Loucy (cell line): ENCODE measurements at regions not wholly inside any gene's neighbourhood (a gene's known extent, or its start where the extent isn't known, plus 50 kb on each side); places are given as distances from the start of the nearest gene placed in this dataset.
A peak's percentile ranks its signal among the peaks of the same experiment; 100 is the strongest.

Experiments
- H2AFZ ChIP-seq: fragments of 200-600 bp; sonication (generic); 2 replicates; pipeline ENCODE4 v1.6.0; 2016; ENCODE audit warnings: antibody characterized with exemption, mild to moderate bottlenecking, low read length, moderate library complexity
- H3F3A ChIP-seq: fragments of 200-600 bp; 2 replicates; pipeline ENCODE4 v1.6.0; 2016; ENCODE audit warnings: antibody characterized with exemption, low read depth, mild to moderate bottlenecking
- H3K27me3 ChIP-seq: fragments of 200-600 bp; sonication (generic); 2 replicates; pipeline ENCODE4 v1.6.1; 2014; ENCODE audit warnings: low read length, mild to moderate bottlenecking; ENCODE audit not compliant: insufficient read depth, poor library complexity, severe bottlenecking
- H3K36me3 ChIP-seq: fragments of 200-600 bp; sonication (generic); 2 replicates; pipeline ENCODE4 v1.6.1; 2016; ENCODE audit warnings: low read length; ENCODE audit not compliant: insufficient read depth
- H3K4me1 ChIP-seq: fragments of 200-600 bp; sonication (generic); 2 replicates; pipeline ENCODE4 v1.5.1; 2014; ENCODE audit warnings: low read length, mild to moderate bottlenecking; ENCODE audit not compliant: insufficient read depth, poor library complexity, severe bottlenecking
- H3K4me2 ChIP-seq: fragments of 200-600 bp; sonication (generic); 2 replicates; pipeline ENCODE4 v1.6.0; 2014; ENCODE audit warnings: antibody characterized with exemption, low read length, low read depth, mild to moderate bottlenecking; ENCODE audit not compliant: poor library complexity, severe bottlenecking
- H3K4me3 ChIP-seq: fragments of 200-600 bp; sonication (generic); 2 replicates; pipeline ENCODE4 v1.5.1; 2014; ENCODE audit warnings: low read length, mild to moderate bottlenecking, mixed read lengths; ENCODE audit not compliant: poor library complexity, severe bottlenecking
- H3K79me2 ChIP-seq: fragments of 200-600 bp; sonication (generic); 2 replicates; pipeline ENCODE4 v1.6.1; 2014; ENCODE audit warnings: low read length; ENCODE audit not compliant: insufficient read depth
- H3K9ac ChIP-seq: fragments of 200-600 bp; sonication (generic); 2 replicates; pipeline ENCODE4 v1.6.0; 2014; ENCODE audit warnings: mild to moderate bottlenecking, low read depth, low read length, moderate library complexity; ENCODE audit not compliant: poor library complexity, severe bottlenecking
- H3K9me2 ChIP-seq: fragments of 200-600 bp; sonication (generic); replicated peaks from 2 replicates; pipeline ENCODE4 v1.6.1; 2016; ENCODE audit warnings: low read depth, low read length, mixed read lengths
- H3K9me3 ChIP-seq: fragments of 200-600 bp; sonication (generic); 2 replicates; pipeline ENCODE4 v1.6.1; 2014; ENCODE audit warnings: mild to moderate bottlenecking, antibody characterized with exemption, low read length, low read depth; ENCODE audit not compliant: insufficient read depth
- H4K20me1 ChIP-seq: fragments of 200-600 bp; sonication (generic); 2 replicates; pipeline ENCODE4 v1.6.0; 2014; ENCODE audit warnings: antibody characterized with exemption, low read length, mild to moderate bottlenecking; ENCODE audit not compliant: insufficient read depth, poor library complexity, severe bottlenecking
- EZH2phosphoT487 ChIP-seq: fragments of 200-600 bp; IDR thresholded peaks from 2 replicates; pipeline ENCODE4 v1.6.1; 2018; ENCODE audit warnings: antibody characterized with exemption, mild to moderate bottlenecking, moderate library complexity, borderline replicate concordance
- TF ChIP-seq, protein P1 (sequence below): fragments of 200-600 bp; sonication (generic); conservative IDR thresholded peaks from 2 replicates; pipeline ENCODE4 v1.5.1; 2014; ENCODE audit warnings: mild to moderate bottlenecking, antibody characterized with exemption, low read length

DNA sequence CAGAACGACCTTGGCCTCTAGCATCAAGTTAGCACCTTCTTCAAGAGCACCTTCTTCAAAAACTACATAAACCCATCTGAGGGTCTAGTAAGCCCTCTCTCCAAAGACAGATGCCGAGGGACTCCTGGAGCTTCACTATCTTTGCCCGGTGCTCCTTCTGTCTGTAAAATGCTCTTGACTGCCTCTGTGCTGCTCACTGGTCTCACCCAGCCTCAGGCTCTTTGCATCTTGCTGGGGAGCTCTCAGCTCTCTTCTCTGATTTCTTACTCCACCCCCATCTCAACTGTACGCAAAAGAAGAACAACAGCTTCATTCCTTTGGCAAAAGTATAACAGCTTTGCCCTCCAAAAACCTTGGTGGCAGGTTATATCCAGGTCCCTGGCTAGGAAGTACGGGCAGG, 404.2 kb downstream of the KLF12 start:
- H2AFZ ChIP-seq = no peak overlapping the region
- H3K4me3 ChIP-seq = no peak overlapping the region
- H3K9me2 ChIP-seq = no peaks in the 10 kb centered on the region
- H3K9ac ChIP-seq = no peak overlapping the region
- H3K79me2 ChIP-seq = no peaks in the 10 kb centered on the region
- H3K9me3 ChIP-seq = no peaks in the 10 kb centered on the region
- H3K27me3 ChIP-seq = no peaks in the 10 kb centered on the region
- H4K20me1 ChIP-seq = no peaks in the 10 kb centered on the region
- no peaks in the 10 kb centered on the region for H3K4me1 ChIP-seq
- no peak overlapping the region for H3K4me2 ChIP-seq
- TF ChIP-seq EZH2phosphoT487 = no peak
- TF ChIP-seq, protein P1, sequence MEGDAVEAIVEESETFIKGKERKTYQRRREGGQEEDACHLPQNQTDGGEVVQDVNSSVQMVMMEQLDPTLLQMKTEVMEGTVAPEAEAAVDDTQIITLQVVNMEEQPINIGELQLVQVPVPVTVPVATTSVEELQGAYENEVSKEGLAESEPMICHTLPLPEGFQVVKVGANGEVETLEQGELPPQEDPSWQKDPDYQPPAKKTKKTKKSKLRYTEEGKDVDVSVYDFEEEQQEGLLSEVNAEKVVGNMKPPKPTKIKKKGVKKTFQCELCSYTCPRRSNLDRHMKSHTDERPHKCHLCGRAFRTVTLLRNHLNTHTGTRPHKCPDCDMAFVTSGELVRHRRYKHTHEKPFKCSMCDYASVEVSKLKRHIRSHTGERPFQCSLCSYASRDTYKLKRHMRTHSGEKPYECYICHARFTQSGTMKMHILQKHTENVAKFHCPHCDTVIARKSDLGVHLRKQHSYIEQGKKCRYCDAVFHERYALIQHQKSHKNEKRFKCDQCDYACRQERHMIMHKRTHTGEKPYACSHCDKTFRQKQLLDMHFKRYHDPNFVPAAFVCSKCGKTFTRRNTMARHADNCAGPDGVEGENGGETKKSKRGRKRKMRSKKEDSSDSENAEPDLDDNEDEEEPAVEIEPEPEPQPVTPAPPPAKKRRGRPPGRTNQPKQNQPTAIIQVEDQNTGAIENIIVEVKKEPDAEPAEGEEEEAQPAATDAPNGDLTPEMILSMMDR = no peak
- H3K36me3 ChIP-seq = no peaks in the 10 kb centered on the region
- H3F3A ChIP-seq = no peaks in the 10 kb centered on the region

DNA sequence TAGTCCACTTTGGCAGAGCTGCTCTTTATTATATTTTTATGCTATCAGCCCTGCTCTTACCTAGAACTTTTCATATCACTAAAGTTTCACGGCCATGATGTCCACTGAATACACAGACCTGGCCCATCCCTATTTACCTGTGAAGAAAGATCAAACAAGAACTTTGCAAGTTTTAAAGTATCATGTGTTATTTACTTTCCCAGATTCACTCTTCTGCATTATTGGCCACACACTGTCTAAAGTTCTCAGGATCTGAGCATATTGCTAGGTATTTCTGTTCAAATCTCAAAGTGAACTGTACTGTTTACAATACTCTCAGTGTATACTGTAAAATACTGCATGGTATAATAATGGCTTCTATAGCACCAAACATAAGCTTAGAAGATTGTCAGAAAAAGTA, 405.2 kb downstream of the KLF12 start:
- no peaks in the 10 kb centered on the region for H3K36me3 ChIP-seq
- no peaks in the 10 kb centered on the region for H3K79me2 ChIP-seq
- H2AFZ ChIP-seq = no peak overlapping the region
- no peak overlapping the region for H3K4me2 ChIP-seq
- H3K9me3 ChIP-seq = no peaks in the 10 kb centered on the region
- no peaks in the 10 kb centered on the region for H4K20me1 ChIP-seq
- no peaks in the 10 kb centered on the region for H3F3A ChIP-seq
- no peaks in the 10 kb centered on the region for H3K9me2 ChIP-seq
- H3K27me3 ChIP-seq = no peaks in the 10 kb centered on the region
- no peaks in the 10 kb centered on the region for H3K4me1 ChIP-seq
- no peak overlapping the region for H3K4me3 ChIP-seq
- no peak overlapping the region for H3K9ac ChIP-seq
- TF ChIP-seq, protein P1 = no peak
- TF ChIP-seq EZH2phosphoT487 = no peak

DNA sequence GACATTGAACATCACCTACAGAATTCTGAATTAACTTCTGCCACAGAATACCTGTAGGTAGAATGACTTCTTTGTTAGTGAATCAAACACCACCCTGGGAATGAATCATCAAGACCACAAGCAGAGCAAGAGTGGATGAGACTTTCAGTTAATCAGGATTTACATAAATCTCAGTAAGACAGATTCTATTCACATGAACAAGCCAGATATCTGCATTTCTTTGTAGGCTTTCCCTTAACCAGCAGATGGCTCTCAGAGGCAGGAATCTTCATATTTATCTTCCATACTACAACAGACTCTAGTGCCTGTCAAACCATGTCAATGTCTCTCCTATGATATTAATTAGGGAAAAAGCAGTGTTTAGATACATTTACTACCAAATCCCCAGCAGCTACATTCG, 412.1 kb downstream of the KLF12 start:
- Histone ChIP-seq H3K9me2 (no peaks in the 10 kb centered on the region), H2AFZ (no peak overlapping the region), H3K9ac (no peak overlapping the region), H3K79me2 (no peaks in the 10 kb centered on the region), H3K36me3 (no peaks in the 10 kb centered on the region), H3K4me1 (peaks cover 9% of the 10 kb centered on the region), H3F3A (no peaks in the 10 kb centered on the region), H3K27me3 (no peaks in the 10 kb centered on the region), H3K4me2 (no peak overlapping the region), H3K9me3 (no peaks in the 10 kb centered on the region), H3K4me3 (no peak overlapping the region), H4K20me1 (no peaks in the 10 kb centered on the region)
- TF ChIP-seq, protein P1 = peak; percentile 37
- no peak for TF ChIP-seq EZH2phosphoT487
